Posterior cingulate gyrus (tissue), 11 donors: ENCODE measurements at regions not wholly inside any gene's neighbourhood (a gene's known extent, or its start where the extent isn't known, plus 50 kb on each side); places are given as distances from the start of the nearest gene placed in this dataset.
"Not testable (repeated sequence)": the region's sequence is repeated elsewhere in the genome, so short reads cannot be mapped to it uniquely, and the experiment has no call there.

Source experiments
- DNase-seq, 10 donors: peaks; one replicate each; pipeline versions ENCODE4 v3.0.0 to v3.0.0-alpha.2; 2020 to 2021; ENCODE audit warnings: mixed read lengths in 3 of 10
- intact Hi-C: fragments of 100-400 bp; cut with DNase I; formaldehyde crosslinking; loops from one replicate; pipeline ENCODE4 v1.15.1; 2023

DNA sequence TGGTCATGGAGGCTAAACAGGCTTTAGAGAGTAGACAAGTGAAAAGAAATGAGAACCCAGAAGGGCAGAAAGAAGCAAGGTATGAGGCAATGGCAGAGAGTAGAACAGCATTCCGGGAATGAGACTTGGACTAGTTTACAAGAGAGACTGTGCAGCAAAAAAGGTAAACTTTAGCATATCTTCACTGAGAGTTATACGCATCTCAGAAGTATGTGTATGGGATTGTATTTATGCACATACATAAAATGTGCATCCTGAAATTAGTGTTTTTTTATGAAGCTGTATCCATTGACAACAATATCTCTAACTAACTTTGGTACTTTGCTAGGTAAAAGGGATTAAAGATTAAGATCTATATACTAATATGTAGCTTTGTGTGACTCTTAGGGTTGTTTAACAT is 753.6 kb downstream of the BCKDHB start:
- intact Hi-C loops = no loop called here
- no peak for DNase-seq

DNA sequence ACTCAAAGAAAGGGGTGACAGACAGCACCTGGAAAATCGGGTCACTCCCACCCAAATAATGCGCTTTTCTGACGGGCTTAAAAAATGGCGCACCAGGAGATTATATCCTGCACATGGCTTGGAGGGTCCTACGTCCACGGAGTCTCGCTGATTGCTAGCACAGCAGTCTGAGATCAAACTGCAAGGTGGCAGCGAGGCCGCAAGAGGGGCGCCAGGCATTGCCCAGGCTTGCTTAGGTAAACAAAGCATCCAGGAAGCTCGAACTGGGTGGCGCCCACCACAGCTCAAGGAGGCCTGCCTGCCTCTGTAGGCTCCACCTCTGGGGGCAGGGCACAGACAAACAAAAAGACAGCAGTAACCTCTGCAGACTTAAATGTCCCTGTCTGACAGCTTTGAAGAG is 741.5 kb downstream of the BCKDHB start:
- intact Hi-C loops = not testable (repeated sequence)

DNA sequence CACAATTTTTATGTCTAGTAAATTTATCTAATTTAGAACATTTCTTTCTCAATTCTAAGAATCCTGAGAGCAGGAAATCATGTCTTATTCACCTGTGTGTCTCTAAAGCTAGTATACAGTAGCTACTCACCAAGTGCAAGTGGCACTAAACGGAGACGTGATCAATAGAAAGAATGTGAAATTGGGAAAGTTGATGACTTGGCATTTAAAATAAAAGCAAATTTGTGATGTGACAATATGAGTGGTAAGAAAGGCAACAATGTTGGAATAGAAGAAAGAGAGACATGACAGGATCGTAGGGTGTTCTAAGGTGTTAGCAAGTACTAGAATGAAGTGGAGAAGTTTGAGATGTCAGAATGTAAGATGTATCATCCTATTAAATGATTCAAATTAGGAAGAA is 725.9 kb downstream of the BCKDHB start:
- DNase-seq = no peak
- intact Hi-C loops = no loop called here

More for the DNA sequence above, 741.5 kb downstream of the BCKDHB start:
- peak in 2 of 10 donors; percentile 45 to 57 for DNase-seq

DNA sequence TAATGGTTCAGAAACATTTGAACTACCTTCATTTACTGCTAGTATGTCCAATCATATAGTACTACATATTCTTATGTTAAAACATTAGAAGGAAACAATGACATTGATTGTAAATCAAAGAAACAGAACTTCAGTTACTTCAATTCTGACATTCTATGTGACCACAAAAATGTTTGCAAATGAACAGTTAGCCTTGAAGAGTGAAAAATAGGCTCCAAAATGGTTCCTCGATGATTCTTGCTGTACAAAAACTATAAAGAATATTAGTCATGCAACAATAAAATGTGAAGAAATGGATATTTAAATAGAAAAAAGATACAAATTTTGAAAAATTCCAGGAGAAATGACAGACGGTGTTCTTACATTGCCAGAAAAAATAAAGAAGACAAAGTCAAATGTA is 686.9 kb downstream of the BCKDHB start:
- no peak for DNase-seq
- intact Hi-C loops = no loop called here

DNA sequence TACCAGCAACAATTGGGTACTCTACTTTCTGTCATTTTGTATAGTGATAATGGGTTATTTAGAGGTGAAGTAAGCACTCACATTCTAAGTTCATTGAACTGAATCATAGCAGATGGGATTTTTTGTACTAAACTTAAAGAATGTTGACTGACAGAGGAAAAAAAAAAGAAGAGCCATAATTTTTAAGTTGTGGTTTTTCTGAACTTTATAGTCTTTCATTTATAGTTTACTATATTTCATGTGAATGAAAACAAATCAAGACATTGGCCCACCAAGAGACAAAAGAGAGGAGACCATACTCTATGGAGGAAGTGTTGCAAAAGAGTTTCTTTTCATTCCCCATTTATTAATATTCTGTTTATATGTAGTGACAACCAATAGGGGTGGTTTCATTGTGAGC is 685.7 kb downstream of the BCKDHB start:
- intact Hi-C loops = no loop called here
- DNase-seq = no peak

DNA sequence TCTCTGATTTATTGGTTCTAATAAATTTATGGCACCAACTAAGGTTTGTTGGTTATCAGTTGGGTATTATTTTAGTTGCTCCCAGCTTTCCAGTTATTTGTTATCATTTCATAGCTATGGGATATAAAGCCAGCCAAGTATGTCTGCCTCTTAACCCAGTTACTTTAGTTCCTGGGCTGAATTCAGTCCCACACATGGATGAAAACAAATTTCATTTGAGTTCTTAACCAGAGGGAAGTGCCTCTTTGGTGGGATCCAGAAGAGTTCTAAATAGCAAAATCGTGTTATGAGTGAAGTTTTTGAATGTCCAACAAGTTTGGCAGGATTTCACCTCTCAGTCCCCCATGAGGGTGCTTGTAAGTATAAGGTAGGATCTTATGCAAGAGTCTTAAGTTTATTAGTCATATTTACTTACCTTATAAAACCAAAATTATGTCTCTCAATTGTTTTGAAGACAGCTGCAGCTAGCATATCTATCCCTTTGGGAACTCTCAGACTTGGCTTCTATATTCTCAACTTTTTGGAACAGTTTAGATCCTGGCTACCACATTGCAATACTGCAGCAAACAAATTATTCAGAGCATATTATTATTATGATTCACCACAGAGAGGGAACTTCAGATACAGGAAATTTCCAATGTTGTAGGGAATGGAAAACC is 683.6 kb downstream of the BCKDHB start:
- intact Hi-C loops = no loop called here
- DNase-seq = no peak

DNA sequence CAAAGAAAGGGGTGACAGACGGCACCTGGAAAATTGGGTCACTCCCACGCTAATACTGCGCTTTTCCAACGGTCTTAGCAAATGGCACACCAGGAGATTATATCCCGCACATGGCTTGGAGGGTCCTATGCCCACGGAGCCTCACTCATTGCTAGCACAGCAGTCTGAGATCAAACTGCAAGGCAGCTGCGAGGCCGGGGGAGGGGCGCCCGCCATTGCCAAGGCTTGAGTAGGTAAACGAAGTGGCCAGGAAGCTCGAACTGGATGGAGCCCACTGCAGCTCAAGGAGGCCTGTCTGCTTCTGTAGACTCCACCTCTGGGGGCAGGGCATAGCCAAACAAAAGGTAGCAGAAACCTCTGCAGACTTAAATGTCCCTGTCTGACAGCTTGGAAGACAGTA is 676.8 kb downstream of the BCKDHB start:
- intact Hi-C loops = not testable (repeated sequence)
- DNase-seq = peak in 1 of 10 donors; percentile 85

DNA sequence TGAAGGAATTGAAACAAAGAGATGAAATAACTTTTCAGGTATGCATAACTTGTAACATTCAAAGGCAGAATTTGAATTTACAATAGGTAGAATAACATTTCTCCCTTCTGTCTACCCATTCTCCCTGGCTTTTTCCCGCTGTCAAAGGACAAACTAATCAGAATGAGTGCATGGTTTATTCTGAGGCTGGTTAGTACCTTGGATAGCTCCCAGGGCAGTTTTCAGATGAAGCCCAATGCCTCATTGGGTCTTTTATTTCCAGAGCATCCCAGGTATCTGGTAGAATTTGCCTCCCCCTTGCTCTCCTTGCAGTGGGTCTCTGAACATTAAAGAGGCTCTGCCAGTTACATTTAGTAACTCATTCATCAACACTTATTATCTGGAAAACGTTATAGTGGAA is 665.5 kb downstream of the BCKDHB start:
- DNase-seq = no peak
- intact Hi-C loops = no loop called here

DNA sequence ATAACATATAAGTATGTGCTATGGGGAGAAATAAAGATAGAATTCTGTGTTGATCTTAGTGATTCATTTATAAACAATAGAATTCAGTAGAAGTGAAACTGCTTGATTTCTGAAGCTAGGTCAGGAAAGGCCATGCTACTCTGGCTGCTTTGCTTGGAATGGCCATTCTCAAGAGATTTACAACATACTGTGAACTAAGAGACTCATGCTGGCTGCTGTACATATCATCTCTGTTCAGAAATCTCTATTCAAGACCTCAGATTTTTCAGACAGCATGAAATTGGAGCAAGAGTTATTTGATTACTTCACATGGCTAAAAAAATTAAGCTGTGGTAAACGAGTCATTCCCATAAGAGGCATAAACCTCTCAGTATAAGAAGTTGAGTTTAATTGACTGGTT is 662.6 kb downstream of the BCKDHB start:
- no peak for DNase-seq
- intact Hi-C loops = no loop called here

DNA sequence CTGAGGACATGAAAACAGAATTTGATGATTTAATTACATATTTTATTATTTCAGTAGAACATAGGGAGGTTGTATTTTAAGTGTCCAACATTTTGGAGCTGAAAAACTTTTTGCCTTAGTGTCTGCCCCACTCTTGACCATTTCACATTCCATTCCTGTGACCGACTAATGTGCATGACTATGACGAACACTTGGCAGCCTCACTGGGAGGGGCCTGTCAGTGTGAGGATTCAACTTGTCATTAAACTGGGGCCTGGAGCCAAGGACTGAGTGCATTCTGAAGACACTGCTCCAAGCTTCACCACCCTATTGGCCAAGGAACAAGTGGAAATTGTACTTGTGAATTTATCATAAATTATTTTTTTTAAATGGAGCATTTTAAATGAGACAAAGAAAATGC is 661.3 kb downstream of the BCKDHB start:
- intact Hi-C loops = no loop called here
- peak in 1 of 10 donors; percentile 20 for DNase-seq

DNA sequence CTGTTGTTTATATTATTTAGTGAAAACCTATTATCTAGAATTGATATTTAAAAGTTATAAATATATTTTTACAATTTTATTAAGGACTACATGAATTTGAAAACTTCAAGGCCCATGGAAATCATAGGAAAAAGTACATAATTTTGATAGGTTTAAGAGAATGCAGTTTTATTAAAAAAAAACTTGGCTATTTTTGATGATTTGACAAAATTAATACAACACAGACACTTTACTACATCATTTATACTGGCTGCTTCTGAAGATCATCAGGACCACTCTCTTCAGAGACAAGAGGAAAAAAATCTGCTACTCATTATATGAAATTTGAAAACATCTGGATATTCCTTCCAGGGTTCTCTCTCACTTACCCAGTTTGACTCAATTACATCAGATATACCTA is 637.7 kb downstream of the BCKDHB start:
- intact Hi-C loops = no loop called here
- no peak for DNase-seq

DNA sequence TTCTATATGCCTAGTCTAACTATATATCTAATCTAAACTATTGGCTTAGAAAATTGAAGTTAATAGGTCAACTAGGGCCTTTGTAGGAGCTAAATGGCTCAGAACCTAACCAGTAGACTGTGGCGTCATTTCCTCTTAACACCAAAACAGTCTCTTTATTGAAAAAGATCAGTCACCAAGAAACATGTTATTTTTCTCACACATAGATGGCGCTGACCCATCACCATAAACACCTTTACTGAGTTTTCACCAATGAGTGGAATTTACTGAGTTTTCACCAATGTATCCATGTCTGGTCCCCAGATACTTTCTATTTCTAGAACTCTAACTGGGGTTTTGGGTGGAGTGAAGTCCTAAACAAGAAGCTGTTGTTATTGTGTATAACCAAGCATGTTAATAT is 636.0 kb downstream of the BCKDHB start:
- intact Hi-C loops = no loop called here
- no peak for DNase-seq

DNA sequence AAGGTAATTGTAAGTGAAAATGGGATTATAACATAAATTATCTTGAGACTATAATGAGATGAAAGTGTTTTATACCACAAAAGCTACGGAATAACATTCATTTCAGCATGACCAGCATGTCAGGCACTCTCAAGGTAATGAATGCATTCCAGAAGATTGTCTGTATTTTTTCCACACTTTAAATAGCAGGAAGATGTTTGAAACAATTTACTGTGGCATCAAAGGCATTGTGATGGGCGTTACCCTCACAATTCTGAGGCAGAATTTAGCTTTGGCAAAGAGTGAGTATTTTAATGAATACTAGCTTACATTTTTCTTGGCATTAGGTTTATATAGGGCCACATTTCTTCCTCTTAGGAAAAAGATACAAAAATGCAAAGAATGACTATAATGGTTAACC is 627.2 kb downstream of the BCKDHB start:
- intact Hi-C loops = no loop called here
- DNase-seq = no peak

DNA sequence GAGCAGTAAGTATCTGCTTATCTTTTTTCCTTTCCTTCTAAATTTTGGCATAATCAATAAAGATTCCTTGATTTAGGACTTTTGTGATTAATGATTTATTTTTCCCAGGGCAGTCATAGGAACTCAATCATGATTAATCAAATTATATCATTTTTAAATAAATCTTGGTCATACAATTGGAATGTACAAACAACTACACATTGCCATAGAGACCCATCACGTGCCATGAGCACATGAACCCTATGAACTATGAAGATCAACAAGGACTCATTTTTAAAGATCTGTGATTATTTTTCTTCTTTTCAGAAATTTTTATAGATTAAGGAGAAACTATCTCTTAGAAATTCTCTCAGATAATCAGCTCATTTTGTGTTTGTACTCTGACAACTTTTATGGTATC is 622.4 kb downstream of the BCKDHB start:
- DNase-seq = no peak
- intact Hi-C loops = no loop called here

DNA sequence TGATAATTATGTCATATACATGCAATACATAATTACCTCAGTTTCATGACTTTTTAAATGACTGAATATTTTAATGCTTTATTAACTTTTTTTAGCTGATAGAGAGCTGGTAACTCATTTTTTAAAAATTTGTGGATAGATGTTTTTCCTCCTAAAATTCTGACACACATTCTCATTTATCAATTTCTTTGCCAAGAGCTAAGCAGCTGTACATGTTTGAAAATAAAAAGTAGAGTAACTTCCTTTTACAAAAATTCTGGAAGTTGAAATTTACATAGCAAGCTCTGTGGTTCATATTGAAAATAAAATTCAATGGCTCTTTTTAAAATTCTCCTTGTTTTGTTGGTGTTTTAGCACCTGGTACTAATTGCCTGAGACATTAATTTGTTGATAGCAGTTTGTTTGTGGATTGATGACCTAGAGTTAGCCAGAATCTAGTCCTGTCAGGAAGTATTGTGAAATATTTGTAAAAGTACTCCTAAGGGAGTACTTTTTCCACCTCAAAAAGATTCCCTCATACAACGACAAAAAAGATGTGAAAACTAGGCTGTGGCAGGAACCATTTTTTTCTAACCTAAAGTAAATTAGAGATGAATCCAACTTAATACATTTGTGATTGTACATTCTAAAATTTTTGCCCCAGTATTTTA is 621.8 kb downstream of the BCKDHB start:
- intact Hi-C loops = no loop called here
- DNase-seq = no peak

DNA sequence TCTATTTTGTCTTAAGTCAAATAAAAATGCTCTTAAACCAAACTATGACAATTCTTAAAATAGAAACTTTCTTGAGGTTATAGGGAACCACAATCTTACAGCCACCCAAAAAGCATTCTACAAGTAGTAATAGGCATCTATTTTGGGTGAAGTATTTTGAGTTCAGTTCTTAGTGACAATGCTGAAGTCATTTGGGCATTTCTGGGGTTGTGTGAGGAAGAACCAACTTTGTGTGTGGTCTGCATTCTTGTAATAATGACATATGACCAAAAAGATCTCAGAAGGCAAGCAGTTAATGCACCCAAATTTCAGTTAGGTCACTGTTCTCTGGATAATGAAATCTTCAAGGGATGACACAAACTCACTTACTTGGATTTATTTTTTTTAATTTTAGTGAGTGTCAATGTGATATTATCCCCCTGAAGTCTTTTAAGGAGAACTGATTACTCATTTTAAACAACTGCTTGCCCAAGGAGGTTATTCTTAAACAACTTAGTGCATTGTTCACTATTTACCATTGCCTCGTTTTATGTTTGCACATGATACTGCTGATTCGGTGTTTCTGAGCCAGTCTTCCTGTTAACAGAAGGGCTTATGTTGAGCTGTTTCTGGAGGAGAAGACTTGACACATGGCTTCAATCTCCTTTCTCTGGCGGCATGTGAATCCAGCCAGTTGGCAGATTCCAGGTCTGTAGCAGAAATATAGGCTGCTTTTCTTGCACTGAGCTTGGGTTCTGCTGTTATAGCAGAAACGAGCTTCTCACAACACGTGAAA is 618.9 kb downstream of the BCKDHB start:
- intact Hi-C loops = no loop called here
- no peak for DNase-seq

DNA sequence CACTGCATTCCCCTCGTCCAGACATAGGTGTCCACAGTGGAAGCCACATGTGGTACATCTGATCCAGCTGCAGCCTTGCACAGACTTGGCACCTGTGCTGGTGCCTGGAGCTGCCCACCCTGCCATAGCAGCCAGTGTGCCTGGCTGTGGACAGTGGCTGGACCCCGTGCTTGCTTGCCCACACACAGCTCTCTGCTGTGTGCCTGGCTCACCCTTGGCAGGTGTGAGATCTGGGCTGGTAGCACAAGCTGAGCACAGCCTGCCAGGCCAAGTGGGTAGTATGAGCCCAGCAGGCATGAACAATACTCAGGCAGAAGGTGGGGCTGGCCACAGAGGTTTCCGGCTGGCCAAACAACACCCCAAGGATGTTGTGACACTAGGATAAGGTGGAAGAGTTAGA is 614.4 kb downstream of the BCKDHB start:
- intact Hi-C loops = no loop called here
- DNase-seq = peak in 1 of 10 donors; percentile 67

DNA sequence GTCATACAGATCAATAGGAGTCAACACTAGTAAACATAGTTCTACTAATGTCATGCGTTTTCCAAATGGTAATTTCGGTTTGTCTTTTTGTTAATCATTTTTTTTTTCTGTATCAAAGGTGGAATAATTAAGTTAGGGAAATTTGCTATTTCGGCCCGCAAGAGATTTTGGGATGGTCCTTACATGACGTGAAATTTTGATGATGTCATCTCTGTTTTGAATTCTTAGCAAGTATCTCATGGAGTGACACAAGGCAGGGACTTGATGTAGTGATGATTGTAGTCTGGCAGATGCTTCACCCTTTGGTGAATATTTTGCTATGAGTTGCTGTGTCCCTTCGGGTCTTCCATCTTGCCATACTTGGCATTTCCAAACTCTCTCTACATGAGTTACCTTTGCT is 608.0 kb downstream of the BCKDHB start:
- DNase-seq = no peak
- intact Hi-C loops = no loop called here

DNA sequence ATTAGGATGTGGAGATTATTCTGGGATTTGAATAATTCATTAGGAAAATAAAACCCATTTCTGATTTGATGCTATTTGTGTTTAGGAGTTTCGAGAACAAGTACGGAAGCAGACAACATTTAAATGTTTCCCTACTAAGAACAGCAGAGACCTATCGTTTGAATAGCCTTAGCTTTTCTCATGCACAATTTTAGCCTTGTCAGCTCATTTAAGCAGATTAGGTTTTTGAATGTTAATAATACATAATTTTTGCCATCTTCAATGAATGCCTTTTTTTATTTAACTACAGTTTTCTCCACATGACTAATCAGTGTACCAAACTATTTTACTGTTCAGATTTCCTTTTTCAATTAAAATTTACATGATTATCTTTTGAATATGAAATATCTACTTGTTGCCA is 592.0 kb downstream of the BCKDHB start:
- DNase-seq = no peak
- intact Hi-C loops = no loop called here

DNA sequence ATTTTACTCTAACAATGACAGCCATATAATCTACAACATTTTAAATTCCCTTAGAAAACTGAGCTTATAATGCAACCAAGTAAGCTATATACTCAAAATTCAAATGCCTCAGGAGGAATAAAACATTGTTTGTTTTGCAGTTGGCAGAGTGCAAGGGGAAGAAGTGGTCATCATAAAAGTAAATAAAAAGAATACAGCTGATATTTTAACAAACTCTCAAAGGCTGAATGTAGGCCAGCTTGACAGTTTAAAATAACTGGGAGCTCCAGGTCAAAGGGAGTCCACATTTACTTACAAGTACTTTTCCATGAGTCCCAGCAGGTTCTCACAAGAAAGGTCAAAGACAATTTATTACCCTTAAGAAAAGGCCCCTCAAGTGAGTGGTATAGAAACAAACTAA is 589.8 kb downstream of the BCKDHB start:
- intact Hi-C loops = no loop called here
- DNase-seq = no peak

DNA sequence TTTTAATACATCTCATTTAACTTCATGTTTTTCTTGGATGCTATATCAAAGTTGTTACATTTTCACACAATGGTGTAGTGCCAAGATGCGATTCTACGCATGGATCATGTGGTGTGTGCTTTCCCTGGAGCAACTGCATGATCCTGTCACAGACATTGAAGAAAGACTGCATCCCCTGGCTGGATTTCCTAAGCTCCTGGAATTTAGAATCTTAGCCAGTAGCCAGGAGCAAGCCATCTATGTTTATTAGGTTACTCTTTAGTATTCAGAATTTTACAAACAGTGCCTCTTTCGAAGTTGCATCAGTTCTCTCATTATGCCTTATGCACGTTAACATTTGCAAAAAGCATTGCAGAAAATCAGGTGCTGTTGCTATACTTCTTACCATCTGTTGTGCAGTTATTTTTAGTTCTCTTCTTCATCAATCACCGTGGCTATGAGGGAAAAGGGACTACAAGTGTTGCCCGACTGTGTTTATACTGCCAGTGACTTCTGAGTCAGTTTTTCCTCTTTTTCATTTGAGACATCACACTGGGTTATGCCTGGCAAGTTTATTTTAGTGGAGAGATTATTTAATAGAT is 584.2 kb downstream of the BCKDHB start:
- no peak for DNase-seq
- intact Hi-C loops = no loop called here
